ENCODE measurements at regions not wholly inside any gene's neighbourhood (a gene's known extent, or its start where the extent isn't known, plus 50 kb on each side); places are given as distances from the start of the nearest gene placed in this dataset.

DNA sequence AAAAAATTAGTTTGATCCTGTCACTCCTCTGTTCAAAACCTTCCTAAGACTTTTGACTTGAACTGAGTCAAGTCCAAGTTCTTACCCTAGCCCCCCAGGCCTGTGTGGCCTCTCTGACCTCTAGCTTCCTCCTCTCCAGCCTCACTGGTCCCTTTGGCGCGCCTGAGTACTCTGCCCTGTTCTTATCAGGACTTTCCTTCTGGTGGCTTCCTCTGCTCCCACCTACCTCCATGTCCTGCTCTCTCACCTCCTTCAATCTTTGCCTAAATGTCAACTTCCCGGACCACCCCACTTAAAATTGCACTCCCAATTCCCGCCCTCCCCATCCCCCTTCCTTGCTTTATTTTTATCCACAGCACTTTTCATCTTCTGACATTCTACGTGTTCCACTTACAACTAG lies 526.1 kb upstream of the KLF4 start:
- TF ChIP-seq EGR1 (IDR thresholded peaks at IDR 0.05; ENCODE audit: low read depth): no peak
- TF ChIP-seq YY1 (IDR thresholded peaks at IDR 0.05; ENCODE audit: extremely low read depth, insufficient replicate concordance, low read depth, low read length): no peak
- TF ChIP-seq, protein P1, sequence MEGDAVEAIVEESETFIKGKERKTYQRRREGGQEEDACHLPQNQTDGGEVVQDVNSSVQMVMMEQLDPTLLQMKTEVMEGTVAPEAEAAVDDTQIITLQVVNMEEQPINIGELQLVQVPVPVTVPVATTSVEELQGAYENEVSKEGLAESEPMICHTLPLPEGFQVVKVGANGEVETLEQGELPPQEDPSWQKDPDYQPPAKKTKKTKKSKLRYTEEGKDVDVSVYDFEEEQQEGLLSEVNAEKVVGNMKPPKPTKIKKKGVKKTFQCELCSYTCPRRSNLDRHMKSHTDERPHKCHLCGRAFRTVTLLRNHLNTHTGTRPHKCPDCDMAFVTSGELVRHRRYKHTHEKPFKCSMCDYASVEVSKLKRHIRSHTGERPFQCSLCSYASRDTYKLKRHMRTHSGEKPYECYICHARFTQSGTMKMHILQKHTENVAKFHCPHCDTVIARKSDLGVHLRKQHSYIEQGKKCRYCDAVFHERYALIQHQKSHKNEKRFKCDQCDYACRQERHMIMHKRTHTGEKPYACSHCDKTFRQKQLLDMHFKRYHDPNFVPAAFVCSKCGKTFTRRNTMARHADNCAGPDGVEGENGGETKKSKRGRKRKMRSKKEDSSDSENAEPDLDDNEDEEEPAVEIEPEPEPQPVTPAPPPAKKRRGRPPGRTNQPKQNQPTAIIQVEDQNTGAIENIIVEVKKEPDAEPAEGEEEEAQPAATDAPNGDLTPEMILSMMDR (IDR thresholded peaks at IDR 0.05 in 2 of 3, conservative IDR thresholded peaks at IDR 0.05 in 1 of 3; ENCODE audit: borderline replicate concordance in 1 of 3, insufficient read depth in 1 of 3, low read depth in 2 of 3, low read length in 2 of 3): no peak
- TF ChIP-seq EZH2 (IDR thresholded peaks at IDR 0.05): no peak
- no peak for TF ChIP-seq POLR2A (IDR thresholded peaks at IDR 0.05; ENCODE audit: borderline replicate concordance, extremely low read depth, insufficient read depth, insufficient read length)
- no peak for TF ChIP-seq EZH2phosphoT487 (IDR thresholded peaks at IDR 0.05; ENCODE audit: borderline replicate concordance)

All from HCT116 (cell line).